Neuronal stem cell (in vitro differentiated cells): ENCODE measurements at regions not wholly inside any gene's neighbourhood (a gene's known extent, or its start where the extent isn't known, plus 50 kb on each side); places are given as distances from the start of the nearest gene placed in this dataset.

Experiments
- DNase-seq: peaks from one replicate; pipeline ENCODE4 v3.0.0-alpha.2; 2013; ENCODE audit warnings: low spot score
- H2AFZ ChIP-seq: one replicate; pipeline ENCODE4 v1.6.1; 2013; ENCODE audit warnings: mild to moderate bottlenecking, low read length, inconsistent platforms
- H2AK5ac ChIP-seq: 2 replicates; pipeline ENCODE4 v1.6.1; 2013; ENCODE audit warnings: low read depth, mild to moderate bottlenecking, inconsistent platforms, low read length, moderate library complexity, mixed read lengths
- H2BK120ac ChIP-seq: 2 replicates; pipeline ENCODE4 v1.6.1; 2013; ENCODE audit warnings: low read depth, mild to moderate bottlenecking, inconsistent platforms, low read length, moderate library complexity, mixed read lengths
- H2BK12ac ChIP-seq: one replicate; pipeline ENCODE4 v1.6.1; 2013; ENCODE audit warnings: low read length, inconsistent platforms
- H2BK15ac ChIP-seq: 2 replicates; pipeline ENCODE4 v1.6.1; 2013; ENCODE audit warnings: mild to moderate bottlenecking, low read length, inconsistent platforms, mixed read lengths
- H2BK5ac ChIP-seq: one replicate; pipeline ENCODE4 v1.6.1; 2013; ENCODE audit warnings: inconsistent platforms, mild to moderate bottlenecking, low read length, moderate library complexity
- H3K14ac ChIP-seq: one replicate; pipeline ENCODE4 v1.6.1; 2013; ENCODE audit warnings: low read length, inconsistent platforms
- H3K18ac ChIP-seq: 2 replicates; pipeline ENCODE4 v1.6.1; 2013; ENCODE audit warnings: low read length, inconsistent platforms
- H3K23ac ChIP-seq: 2 replicates; pipeline ENCODE4 v1.6.1; 2013; ENCODE audit warnings: low read depth, mild to moderate bottlenecking, mixed read lengths, low read length, inconsistent platforms; ENCODE audit not compliant: poor library complexity
- H3K27ac ChIP-seq: replicated peaks from 3 replicates; pipeline ENCODE4 v1.5.1; 2013; ENCODE audit warnings: low read length, inconsistent platforms
- H3K27me3 ChIP-seq, 3 experiments: 2 replicates each; pipeline ENCODE4 v1.6.1; 2013; ENCODE audit warnings: low read length in 3 of 3, mild to moderate bottlenecking in 2 of 3, inconsistent platforms in 1 of 3, low read depth in 1 of 3, mixed read lengths in 1 of 3, moderate library complexity in 1 of 3; ENCODE audit not compliant: control insufficient read depth in 3 of 3, insufficient read depth in 3 of 3
- H3K36me3 ChIP-seq, 2 donors: replicated peaks in 1 of 2; 2 replicates each; pipeline ENCODE4 v1.6.1; 2013; ENCODE audit warnings: low read length in 2 of 2; ENCODE audit not compliant: control insufficient read depth in 2 of 2, insufficient read depth in 2 of 2
- H3K4ac ChIP-seq: 2 replicates; pipeline ENCODE4 v1.6.1; 2013; ENCODE audit warnings: inconsistent platforms, mild to moderate bottlenecking, low read length, moderate library complexity
- H3K4me1 ChIP-seq, 2 donors: 1 replicate in 1 of 2; 2 replicates in 1 of 2; pipeline ENCODE4 v1.6.1; 2013; ENCODE audit warnings: low read length in 2 of 2, low read depth in 1 of 2; ENCODE audit not compliant: control insufficient read depth in 2 of 2, insufficient read depth in 1 of 2
- H3K4me2 ChIP-seq: one replicate; pipeline ENCODE4 v1.6.1; 2013; ENCODE audit warnings: mild to moderate bottlenecking, low read length, inconsistent platforms; ENCODE audit not compliant: insufficient read depth, poor library complexity, severe bottlenecking
- H3K4me3 ChIP-seq, 2 donors: 2 replicates each; pipeline ENCODE4 v1.5.1; 2013; ENCODE audit warnings: low read length in 2 of 2, mild to moderate bottlenecking in 2 of 2, inconsistent platforms in 1 of 2, moderate library complexity in 1 of 2
- H3K79me1 ChIP-seq: one replicate; pipeline ENCODE4 v1.6.1; 2013; ENCODE audit warnings: low read depth, mild to moderate bottlenecking, inconsistent platforms, low read length, moderate library complexity
- H3K9ac ChIP-seq: one replicate; pipeline ENCODE4 v1.6.1; 2013; ENCODE audit warnings: mild to moderate bottlenecking, low read depth, low read length, inconsistent platforms; ENCODE audit not compliant: poor library complexity
- H3K9me3 ChIP-seq, 2 donors: replicated peaks in 1 of 2; 2 replicates each; pipeline versions ENCODE3 to v1.6.1; 2013; ENCODE audit warnings: low read length in 2 of 2, mild to moderate bottlenecking in 2 of 2, inconsistent platforms in 1 of 2, low read depth in 1 of 2, mixed read lengths in 1 of 2, moderate library complexity in 1 of 2; ENCODE audit not compliant: control insufficient read depth in 2 of 2, insufficient read depth in 1 of 2
- H4K8ac ChIP-seq: one replicate; pipeline ENCODE4 v1.6.1; 2013; ENCODE audit warnings: low read depth, mild to moderate bottlenecking, inconsistent platforms, low read length, moderate library complexity
- H4K91ac ChIP-seq: one replicate; pipeline ENCODE4 v1.6.1; 2013; ENCODE audit warnings: low read length, low read depth, mild to moderate bottlenecking, inconsistent platforms; ENCODE audit not compliant: poor library complexity
- WGBS, 2 donors: extraction: QIAGEN DNeasy Blood & Tissue Kit; methylation state at CpG; one replicate each; pipeline ENCODE4 v1.1.7; 2013; ENCODE audit warnings: missing lambda C conversion rate in 2 of 2, mixed read lengths in 1 of 2; ENCODE audit not compliant: insufficient read length in 2 of 2, insufficient replicate concordance in 1 of 2; ENCODE audit errors: extremely low coverage in 2 of 2; 5-methylcytosine and 5-hydroxymethylcytosine counted together

DNA sequence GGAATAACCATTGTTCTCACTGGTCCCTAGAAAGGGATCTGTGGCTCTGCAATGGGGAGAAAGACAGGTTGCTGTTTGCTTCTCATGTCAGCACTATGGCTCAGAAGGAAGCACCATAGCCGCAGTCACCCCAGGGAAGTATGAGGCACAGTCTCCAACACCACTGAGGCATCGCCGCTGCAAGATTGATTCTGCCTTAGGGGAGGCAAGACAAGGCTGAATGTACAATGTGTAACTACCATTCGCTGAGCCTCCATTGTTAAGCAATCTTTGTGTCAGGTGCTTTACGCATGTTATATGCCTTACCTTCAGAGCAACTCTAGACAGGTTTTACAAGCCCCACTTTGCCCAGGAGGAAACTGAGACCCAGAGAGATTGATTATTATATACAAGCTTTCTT lies 100.7 kb upstream of the KCNMB2 start:
- H2BK5ac ChIP-seq, result no peak overlapping the region
- DNase-seq, result no peak
- no peak overlapping the region for H3K23ac ChIP-seq
- H3K27ac ChIP-seq, result no peak overlapping the region
- H3K9me3 ChIP-seq, result no peaks in the 10 kb centered on the region
- H2BK15ac ChIP-seq, result no peak overlapping the region
- no peak overlapping the region for H2AFZ ChIP-seq
- no peaks in the 10 kb centered on the region for H3K27me3 ChIP-seq
- H3K79me1 ChIP-seq, result no peaks in the 10 kb centered on the region
- no peak overlapping the region for H3K4ac ChIP-seq
- no peak overlapping the region for H3K18ac ChIP-seq
- H3K4me2 ChIP-seq, result no peak overlapping the region
- H3K14ac ChIP-seq, result no peak overlapping the region
- no peak overlapping the region for H3K4me3 ChIP-seq
- no peaks in the 10 kb centered on the region for H3K36me3 ChIP-seq
- no peak overlapping the region for H2AK5ac ChIP-seq
- H2BK120ac ChIP-seq, result no peak overlapping the region
- no CpG with 5 or more reads among the region's 5 CpGs for WGBS, 2 donors
- H2BK12ac ChIP-seq, result no peak overlapping the region
- H3K9ac ChIP-seq, result no peak overlapping the region
- no peak overlapping the region for H4K91ac ChIP-seq
- no peak overlapping the region for H4K8ac ChIP-seq
- peaks cover 2 to 5% of the 10 kb centered on the region in 2 donors for H3K4me1 ChIP-seq

GRCh38 chr3:178436773-178437172 lies 99.5 kb upstream of the KCNMB2 start:
- H3K9ac ChIP-seq, result no peak overlapping the region
- H3K4me2 ChIP-seq, result no peak overlapping the region
- H3K18ac ChIP-seq, result no peak overlapping the region
- H2BK120ac ChIP-seq, result no peak overlapping the region
- no peak overlapping the region for H3K27ac ChIP-seq
- H3K14ac ChIP-seq, result no peak overlapping the region
- H4K8ac ChIP-seq, result no peak overlapping the region
- peaks cover 2 to 5% of the 10 kb centered on the region in 2 donors for H3K4me1 ChIP-seq
- no peaks in the 10 kb centered on the region for H3K36me3 ChIP-seq
- no peak overlapping the region for H3K4ac ChIP-seq
- H3K9me3 ChIP-seq, result no peaks in the 10 kb centered on the region
- no peak overlapping the region for H2BK5ac ChIP-seq
- H2AK5ac ChIP-seq, result no peak overlapping the region
- no peak for DNase-seq
- no peak overlapping the region for H2AFZ ChIP-seq
- H2BK12ac ChIP-seq, result no peak overlapping the region
- H4K91ac ChIP-seq, result no peak overlapping the region
- no peak overlapping the region for H3K23ac ChIP-seq
- H3K27me3 ChIP-seq, result no peaks in the 10 kb centered on the region
- H3K79me1 ChIP-seq, result no peaks in the 10 kb centered on the region
- H2BK15ac ChIP-seq, result no peak overlapping the region
- WGBS, 2 donors, result no CpG with 5 or more reads among the region's 3 CpGs
- H3K4me3 ChIP-seq, result no peak overlapping the region

GRCh38 chr3:178437236-178437635 lies 99.0 kb upstream of the KCNMB2 start:
- H2BK5ac ChIP-seq, result no peak overlapping the region
- H3K9me3 ChIP-seq, result no peaks in the 10 kb centered on the region
- no peaks in the 10 kb centered on the region for H3K36me3 ChIP-seq
- no peak overlapping the region for H3K27ac ChIP-seq
- H3K79me1 ChIP-seq, result no peaks in the 10 kb centered on the region
- H2BK12ac ChIP-seq, result no peak overlapping the region
- DNase-seq, result no peak
- H2AFZ ChIP-seq, result no peak overlapping the region
- H3K14ac ChIP-seq, result no peak overlapping the region
- no peak overlapping the region for H3K9ac ChIP-seq
- peaks cover 2 to 5% of the 10 kb centered on the region in 2 donors for H3K4me1 ChIP-seq
- H3K27me3 ChIP-seq, result no peaks in the 10 kb centered on the region
- H4K91ac ChIP-seq, result no peak overlapping the region
- H3K23ac ChIP-seq, result no peak overlapping the region
- H4K8ac ChIP-seq, result no peak overlapping the region
- no CpG with 5 or more reads among the region's 5 CpGs for WGBS, 2 donors
- H2AK5ac ChIP-seq, result no peak overlapping the region
- no peak overlapping the region for H3K18ac ChIP-seq
- H2BK15ac ChIP-seq, result no peak overlapping the region
- H3K4ac ChIP-seq, result no peak overlapping the region
- no peak overlapping the region for H2BK120ac ChIP-seq
- no peak overlapping the region for H3K4me3 ChIP-seq
- H3K4me2 ChIP-seq, result no peak overlapping the region

- H4K8ac ChIP-seq, result no peak overlapping the region
- H3K4me2 ChIP-seq, result no peak overlapping the region
- H2AFZ ChIP-seq, result peak overlapping the region; percentile 44
- no peak overlapping the region for H2AK5ac ChIP-seq
- H3K27ac ChIP-seq, result no peak overlapping the region
- peaks cover 2 to 5% of the 10 kb centered on the region in 2 donors for H3K4me1 ChIP-seq
- no peak overlapping the region for H3K4ac ChIP-seq
- H2BK5ac ChIP-seq, result no peak overlapping the region
- H3K36me3 ChIP-seq, result no peaks in the 10 kb centered on the region
- no peak overlapping the region for H3K4me3 ChIP-seq
- DNase-seq, result no peak
- H2BK12ac ChIP-seq, result no peak overlapping the region
- H4K91ac ChIP-seq, result no peak overlapping the region
- H3K14ac ChIP-seq, result no peak overlapping the region
- H2BK15ac ChIP-seq, result no peak overlapping the region
- H3K18ac ChIP-seq, result no peak overlapping the region
- no CpG with 5 or more reads among the region's 2 CpGs for WGBS, 2 donors
- H3K27me3 ChIP-seq, result no peaks in the 10 kb centered on the region
- no peaks in the 10 kb centered on the region for H3K9me3 ChIP-seq
- no peak overlapping the region for H2BK120ac ChIP-seq
- no peak overlapping the region for H3K9ac ChIP-seq
- H3K23ac ChIP-seq, result no peak overlapping the region
- no peaks in the 10 kb centered on the region for H3K79me1 ChIP-seq
Measured at GRCh38 chr3:178439504-178439903, 96.7 kb upstream of the KCNMB2 start.
